ENCODE measurements at regions not wholly inside any gene's neighbourhood (a gene's known extent, or its start where the extent isn't known, plus 50 kb on each side); places are given as distances from the start of the nearest gene placed in this dataset.

- TF ChIP-seq GATA2 (IDR thresholded peaks at IDR 0.05; ENCODE audit: low read depth, low read length): no peak
- no peak for TF ChIP-seq GATA3 (IDR thresholded peaks at IDR 0.05; ENCODE audit: low read depth, low read length)
Measured at GRCh38 chr14:22448035-22448904, 140.8 kb downstream of the DAD1 start.
